WTC11 (cell line): ENCODE measurements at regions not wholly inside any gene's neighbourhood (a gene's known extent, or its start where the extent isn't known, plus 50 kb on each side); places are given as distances from the start of the nearest gene placed in this dataset.

Experiments
- ATAC-seq: fragments of 200-7000 bp; cut with Tn5 transposase; 2 replicates; pipeline ENCODE4 v1.10.0; 2021; ENCODE audit warnings: mild to moderate bottlenecking, moderate library complexity
- CTCF ChIA-PET: fragments of 300-600 bp; sonication (Branson Sonifier 250); formaldehyde crosslinking; loops from one replicate; lab custom pipeline; 2021; ENCODE audit warnings: antibody characterized with exemption; lab: Charles Lee
- POLR2A ChIA-PET: fragments of 350-600 bp; sonication (Branson Sonifier 250); formaldehyde crosslinking; loops from one replicate; lab custom pipeline; 2021; ENCODE audit warnings: antibody characterized with exemption; lab: Charles Lee
- DNase-seq: peaks from one replicate; pipeline ENCODE4 v3.0.0; 2021; ENCODE audit warnings: low spot score
- H3K27ac Mint-ChIP-seq: 2 replicates; pipeline ENCODE4 v1.8.0; 2021; ENCODE audit warnings: mixed read lengths
- H3K27me3 Mint-ChIP-seq: 2 replicates; pipeline ENCODE4 v1.8.0; 2021; ENCODE audit warnings: low read depth, mild to moderate bottlenecking, moderate library complexity, mixed read lengths
- H3K36me3 Mint-ChIP-seq: 2 replicates; pipeline ENCODE4 v1.8.0; 2021; ENCODE audit warnings: mixed read lengths
- H3K4me1 Mint-ChIP-seq: 2 replicates; pipeline ENCODE4 v1.8.0; 2022; ENCODE audit warnings: mixed read lengths
- H3K4me3 Mint-ChIP-seq: 2 replicates; pipeline ENCODE4 v1.8.0; 2021; ENCODE audit warnings: mild to moderate bottlenecking, moderate library complexity, mixed read lengths
- H3K9me3 Mint-ChIP-seq: 2 replicates; pipeline ENCODE4 v1.8.0; 2021; ENCODE audit warnings: mixed read lengths
- AR ChIP-seq: fragments of 250-450 bp; sonication (Bioruptor Pico); IDR thresholded peaks from 2 replicates; pipeline ENCODE4 v1.9.0; 2021; ENCODE audit warnings: mild to moderate bottlenecking
- ATF2 ChIP-seq: sonication (generic); formaldehyde crosslinking; IDR thresholded peaks from 2 replicates; pipeline ENCODE4 v1.8.1; 2022; ENCODE audit warnings: low read depth, missing genetic modification reagents, borderline replicate concordance
- GRHL2 ChIP-seq: fragments of 250-450 bp; sonication (Bioruptor Pico); IDR thresholded peaks from 2 replicates; pipeline ENCODE4 v1.8.0; 2022; ENCODE audit warnings: mild to moderate bottlenecking, moderate library complexity; ENCODE audit not compliant: insufficient replicate concordance, severe bottlenecking
- HMGA2 ChIP-seq: fragments of 250-450 bp; sonication (Bioruptor Pico); IDR thresholded peaks from 2 replicates; pipeline ENCODE4 v1.4.0; 2021; ENCODE audit warnings: mild to moderate bottlenecking, moderate library complexity
- NFE2L1 ChIP-seq: sonication (generic); formaldehyde crosslinking; IDR thresholded peaks from 2 replicates; pipeline ENCODE4 v1.8.1; 2023; ENCODE audit warnings: missing genetic modification reagents
- NFYB ChIP-seq: sonication (generic); formaldehyde crosslinking; conservative IDR thresholded peaks from 2 replicates; pipeline ENCODE4 v1.8.0; 2022; ENCODE audit warnings: low read depth, missing genetic modification reagents
- NR1H2 ChIP-seq: sonication (generic); formaldehyde crosslinking; IDR thresholded peaks from 2 replicates; pipeline ENCODE4 v1.9.0; 2021; ENCODE audit warnings: mild to moderate bottlenecking, moderate library complexity, missing genetic modification reagents
- NR3C1 ChIP-seq: sonication (generic); formaldehyde crosslinking; conservative IDR thresholded peaks from 2 replicates; pipeline ENCODE4 v1.8.1; 2023; ENCODE audit warnings: low read depth, mild to moderate bottlenecking, missing genetic modification reagents
- OVOL2 ChIP-seq: fragments of 250-450 bp; sonication (Bioruptor Pico); IDR thresholded peaks from 2 replicates; pipeline ENCODE4 v1.9.0; 2021; ENCODE audit warnings: mild to moderate bottlenecking, borderline replicate concordance
- STAT6 ChIP-seq: sonication (generic); formaldehyde crosslinking; conservative IDR thresholded peaks from 2 replicates; pipeline ENCODE4 v1.8.1; 2023; ENCODE audit warnings: mild to moderate bottlenecking, low read depth, missing genetic modification reagents, moderate library complexity
- TEAD1 ChIP-seq: sonication (generic); formaldehyde crosslinking; IDR thresholded peaks from 2 replicates; pipeline ENCODE4 v1.8.0; 2022; ENCODE audit warnings: mild to moderate bottlenecking, missing genetic modification reagents
- TEAD4 ChIP-seq: sonication (generic); formaldehyde crosslinking; IDR thresholded peaks from 2 replicates; pipeline ENCODE4 v1.8.0; 2022; ENCODE audit warnings: mild to moderate bottlenecking, missing genetic modification reagents
- ZNF219 ChIP-seq: sonication (generic); formaldehyde crosslinking; IDR thresholded peaks from 2 replicates; pipeline ENCODE4 v1.8.0; 2023; ENCODE audit warnings: missing genetic modification reagents, mild to moderate bottlenecking, borderline replicate concordance
- ZNF425 ChIP-seq: fragments of 250-450 bp; sonication (Bioruptor Pico); conservative IDR thresholded peaks from 2 replicates; pipeline ENCODE4 v1.9.0; 2021; ENCODE audit warnings: mild to moderate bottlenecking
- ZSCAN18 ChIP-seq: fragments of 250-450 bp; sonication (Bioruptor Pico); IDR thresholded peaks from 2 replicates; pipeline ENCODE4 v2.1.2; 2022; ENCODE audit warnings: mild to moderate bottlenecking, moderate library complexity

- POLR2A ChIA-PET: no interaction called here
- Mint-ChIP-seq H3K9me3 (peaks cover 24% of the 10 kb centered on the region), H3K36me3 (no peaks in the 10 kb centered on the region), H3K4me1 (no peaks in the 10 kb centered on the region), H3K4me3 (no peak overlapping the region), H3K27me3 (no peaks in the 10 kb centered on the region), H3K27ac (no peak overlapping the region)
- CTCF ChIA-PET: no interaction called here
- no peak for DNase-seq
- TF ChIP-seq NR1H2 (CRISPR knock-in tag) (no peak), OVOL2 (no peak), TEAD4 (CRISPR knock-in tag) (no peak), NFE2L1 (no peak), NFYB (CRISPR knock-in tag) (no peak), STAT6 (CRISPR knock-in tag) (no peak), ZSCAN18 (CRISPR knock-in tag) (no peak), ZNF425 (CRISPR knock-in tag) (no peak), TEAD1 (CRISPR knock-in tag) (no peak), GRHL2 (CRISPR knock-in tag) (no peak), NR3C1 (CRISPR knock-in tag) (no peak), HMGA2 (CRISPR knock-in tag) (no peak), ZNF219 (no peak), AR (CRISPR knock-in tag) (no peak), ATF2 (CRISPR knock-in tag) (no peak)
- no peak for ATAC-seq
Observed at GRCh38 chr10:128879441-128880140, 587.5 kb upstream of the MGMT start.
